DMS 273 (cell line): ENCODE measurements at regions not wholly inside any gene's neighbourhood (a gene's known extent, or its start where the extent isn't known, plus 50 kb on each side); places are given as distances from the start of the nearest gene placed in this dataset.
A peak's percentile ranks its signal among the peaks of the same experiment; 100 is the strongest.

Experiments
- DNase-seq: peaks from one replicate; lab custom pipeline; 2025; ENCODE audit not compliant: unreplicated experiment; lab: John Stamatoyannopoulos, UW

DNA sequence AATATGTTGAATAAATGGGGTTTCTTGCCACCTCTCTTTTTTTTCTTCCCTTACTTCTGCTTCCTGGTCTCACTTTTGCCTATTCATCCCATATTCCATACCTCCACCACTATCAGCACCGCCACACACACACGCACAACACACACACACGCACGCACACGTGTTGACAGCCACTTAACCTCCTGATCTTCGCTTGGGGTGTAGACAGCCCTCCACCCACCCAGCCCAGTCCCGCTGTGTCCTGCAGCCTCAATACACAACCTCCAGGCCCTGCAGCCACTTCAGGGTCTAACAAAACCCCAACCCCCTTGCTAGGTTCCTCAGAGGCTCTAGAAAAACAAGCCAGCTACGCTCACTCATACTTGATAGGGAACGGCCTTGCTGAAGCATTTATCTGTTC, 72.3 kb downstream of the LINC00237 start:
- DNase-seq = no peak

DNA sequence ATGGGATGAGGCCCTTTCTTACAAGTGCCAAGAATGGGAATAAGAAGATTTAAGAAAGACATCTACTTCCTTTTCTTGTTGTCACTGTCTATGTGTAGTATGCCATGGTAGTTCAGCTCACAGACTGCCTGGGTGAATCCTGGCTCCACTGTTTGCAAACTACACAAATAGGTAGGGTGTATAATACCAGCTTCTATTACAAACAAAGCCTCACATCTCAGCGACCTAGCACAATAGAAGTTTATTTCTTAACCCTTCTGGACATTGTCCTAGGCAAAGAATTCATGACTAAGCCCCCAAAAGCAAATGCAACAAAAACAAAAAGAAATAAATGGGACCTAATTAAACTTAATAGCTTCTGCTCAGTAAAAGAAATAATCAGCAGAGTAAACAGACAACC, 74.5 kb downstream of the LINC00237 start:
- DNase-seq = no peak

DNA sequence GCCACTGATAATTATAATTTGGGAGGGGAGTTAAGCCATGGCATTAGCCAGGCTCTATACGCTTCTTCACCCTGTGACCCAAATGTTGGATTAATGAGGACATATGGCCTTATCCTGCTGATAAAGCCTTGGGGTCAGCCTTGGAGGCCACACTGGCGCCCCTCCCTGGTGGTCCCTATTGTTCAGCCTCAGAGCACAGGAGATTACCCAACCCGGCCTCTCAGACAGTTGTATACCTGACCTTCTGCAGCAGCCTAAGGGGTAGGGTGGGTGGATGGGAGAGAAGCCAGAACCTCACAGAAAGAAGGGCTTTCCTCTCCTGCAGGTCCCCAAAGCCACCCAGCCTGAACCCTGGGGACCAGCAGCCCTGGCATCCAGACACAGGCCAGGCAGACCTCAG, 76.8 kb downstream of the LINC00237 start:
- no peak for DNase-seq

DNA sequence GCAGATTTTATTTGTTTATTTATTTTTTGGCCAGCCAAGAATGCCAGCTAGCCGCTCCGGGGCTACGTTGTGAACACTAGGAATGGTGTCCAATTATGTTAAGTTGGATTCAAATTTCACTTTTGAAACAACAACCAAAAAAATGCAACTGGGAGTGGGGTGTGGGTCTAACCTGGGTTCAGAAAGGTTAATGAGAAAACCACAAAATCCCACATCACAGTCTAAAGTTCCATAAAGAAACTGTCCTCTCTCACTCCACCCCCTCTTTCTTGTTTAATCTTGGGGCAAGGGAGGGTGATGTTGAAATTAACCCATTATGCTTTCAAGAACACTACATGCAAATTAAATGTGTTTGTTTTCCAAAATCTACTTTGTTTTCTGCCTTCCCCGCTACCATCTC, 77.2 kb downstream of the LINC00237 start:
- DNase-seq = no peak

DNA sequence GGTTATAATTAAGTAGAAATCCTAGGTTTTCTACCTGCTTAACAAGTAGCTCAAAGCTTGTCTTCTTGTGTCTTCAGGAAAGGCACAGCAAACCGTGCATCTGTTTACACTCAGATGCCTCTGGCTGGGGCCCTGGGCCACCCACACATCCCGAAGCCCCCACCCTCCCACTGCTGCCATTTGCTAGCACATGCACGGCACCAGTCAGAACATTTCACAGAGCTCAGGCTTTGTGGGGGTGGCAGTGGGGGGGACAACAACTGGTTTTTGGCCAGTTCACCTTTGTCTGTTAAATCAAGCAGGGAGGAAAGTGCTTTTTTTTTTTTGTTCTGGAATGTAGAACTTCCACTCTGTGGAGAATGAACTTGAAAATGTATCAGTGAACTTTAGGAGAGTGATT, 77.7 kb downstream of the LINC00237 start:
- DNase-seq = no peak

DNA sequence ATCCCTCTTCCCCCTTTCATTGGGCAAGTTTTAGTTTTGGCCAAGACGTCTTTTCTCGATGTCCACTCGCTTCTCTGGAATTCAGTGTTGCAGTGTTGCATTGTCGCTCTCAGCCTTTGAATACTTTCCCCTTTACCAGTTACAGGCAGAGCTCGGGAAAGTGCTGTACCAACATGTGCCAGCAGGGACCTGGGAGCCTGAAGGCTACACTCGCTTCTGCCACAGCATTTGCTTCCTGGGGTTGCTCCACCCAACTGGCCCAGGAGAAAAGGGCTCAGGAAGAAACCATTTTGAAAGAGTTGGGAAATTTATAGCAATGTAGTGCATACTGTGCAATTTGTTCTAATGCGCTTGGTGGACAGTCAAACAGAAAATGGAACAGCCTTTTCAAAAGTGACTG, 78.6 kb downstream of the LINC00237 start:
- peak; percentile 58 for DNase-seq

DNA sequence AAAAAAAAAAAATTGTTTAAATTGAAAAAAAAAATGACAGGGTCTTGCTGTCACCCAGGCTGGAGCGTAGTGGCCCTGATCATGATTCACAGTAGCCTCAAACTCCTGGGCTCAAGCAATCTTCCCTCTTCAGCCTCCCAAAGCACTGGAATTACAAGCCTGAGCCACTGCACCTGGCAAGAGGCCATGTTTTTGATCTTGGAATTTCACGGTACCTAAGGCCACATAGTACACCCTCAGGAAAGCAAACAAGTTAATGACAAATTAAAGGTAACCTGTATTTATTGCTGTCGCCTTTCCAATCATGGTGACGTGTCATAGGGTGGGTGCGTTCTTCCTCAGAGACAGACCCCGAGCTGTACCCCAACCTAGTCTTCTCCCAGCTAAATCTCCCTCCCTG, 79.2 kb downstream of the LINC00237 start:
- DNase-seq = no peak

DNA sequence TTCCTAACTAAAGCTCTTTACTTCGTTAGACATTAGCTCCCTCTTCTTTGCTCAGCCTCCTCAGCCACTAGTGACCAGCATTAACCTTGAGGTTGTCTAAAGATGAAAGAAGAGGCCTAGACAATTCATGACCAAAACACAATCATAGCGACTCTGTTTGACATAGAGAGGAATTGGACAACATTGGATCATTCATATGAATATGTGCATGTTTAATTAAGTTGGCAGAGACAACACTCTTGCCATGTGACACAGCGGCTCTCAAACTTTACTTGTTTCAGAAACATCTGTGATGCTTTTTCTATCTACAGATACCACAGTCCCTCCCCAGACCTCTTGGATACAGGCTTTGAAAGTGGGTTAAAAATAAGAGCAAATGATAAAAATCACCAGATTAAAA, 81.7 kb downstream of the LINC00237 start:
- peak; percentile 14 for DNase-seq

DNA sequence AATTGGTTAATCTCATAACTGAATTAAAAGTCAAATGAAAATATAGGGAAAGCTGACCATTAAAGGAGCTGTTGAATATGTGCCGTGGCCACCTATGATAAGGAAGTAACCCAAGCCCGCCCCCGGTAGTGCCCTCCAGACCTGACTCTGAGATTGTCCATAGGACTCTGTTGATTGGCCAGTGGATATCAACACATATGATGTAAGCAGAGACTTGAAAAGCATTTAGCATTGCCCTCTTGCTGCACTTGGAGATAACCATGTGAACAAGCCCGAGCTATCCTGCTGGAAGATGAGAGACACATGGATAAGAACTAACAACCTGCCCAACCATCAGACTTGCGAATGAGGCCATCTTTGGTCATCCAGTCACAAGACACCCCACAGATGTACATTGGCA, 83.2 kb downstream of the LINC00237 start:
- DNase-seq = no peak

DNA sequence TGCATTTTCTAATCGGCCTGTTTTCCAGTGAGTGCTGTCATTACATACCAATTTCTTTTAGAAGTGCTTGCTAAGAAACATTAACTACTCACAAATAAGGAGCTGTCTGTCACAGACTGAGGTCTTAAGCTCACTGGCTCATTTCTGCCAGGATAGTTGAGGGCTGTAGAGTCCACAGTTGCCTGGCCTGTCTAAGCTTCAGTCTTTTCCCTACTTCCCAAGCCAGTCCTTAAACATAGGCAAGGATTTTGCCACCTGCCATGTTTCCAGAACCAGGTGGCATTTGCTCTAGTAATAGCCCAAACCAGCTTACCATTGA, 84.7 kb downstream of the LINC00237 start:
- DNase-seq = no peak

DNA sequence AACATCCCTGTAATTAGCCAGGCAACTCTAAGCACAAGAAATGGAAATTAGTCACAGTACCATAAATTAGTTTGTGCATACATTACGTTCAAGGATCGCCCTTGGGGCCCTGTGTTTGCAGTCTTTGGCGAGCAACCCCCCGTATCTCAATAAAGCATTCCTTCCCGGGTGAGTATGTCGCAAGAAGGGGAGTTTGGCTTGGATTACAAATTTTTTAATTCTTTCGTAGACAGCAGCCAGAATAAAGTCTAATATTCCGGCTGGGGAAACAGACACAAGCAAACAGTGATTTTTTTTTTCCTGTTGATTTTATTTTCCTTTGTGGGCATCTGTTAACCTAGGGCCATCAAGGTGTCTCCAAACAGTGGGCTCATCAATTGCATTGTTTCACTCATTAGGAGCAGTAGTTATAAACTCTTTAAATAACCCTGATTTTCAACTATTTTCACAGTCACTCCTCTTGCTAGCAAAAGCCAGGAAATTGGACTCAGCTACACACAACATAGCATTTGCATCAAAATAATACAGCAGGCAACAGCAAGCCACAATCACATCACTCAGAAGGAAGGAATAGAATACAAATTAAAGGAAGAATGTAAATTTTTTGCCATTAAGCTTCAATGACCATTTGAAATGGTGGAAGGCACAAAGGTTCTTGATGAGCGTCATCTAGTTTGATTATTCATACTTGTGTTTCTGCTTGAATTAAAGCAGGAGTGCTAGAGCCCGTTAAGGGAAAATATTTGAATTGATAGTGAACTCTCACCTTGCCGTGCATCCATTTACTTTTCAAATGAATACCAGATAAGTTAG, 85.3 kb downstream of the LINC00237 start:
- no peak for DNase-seq

DNA sequence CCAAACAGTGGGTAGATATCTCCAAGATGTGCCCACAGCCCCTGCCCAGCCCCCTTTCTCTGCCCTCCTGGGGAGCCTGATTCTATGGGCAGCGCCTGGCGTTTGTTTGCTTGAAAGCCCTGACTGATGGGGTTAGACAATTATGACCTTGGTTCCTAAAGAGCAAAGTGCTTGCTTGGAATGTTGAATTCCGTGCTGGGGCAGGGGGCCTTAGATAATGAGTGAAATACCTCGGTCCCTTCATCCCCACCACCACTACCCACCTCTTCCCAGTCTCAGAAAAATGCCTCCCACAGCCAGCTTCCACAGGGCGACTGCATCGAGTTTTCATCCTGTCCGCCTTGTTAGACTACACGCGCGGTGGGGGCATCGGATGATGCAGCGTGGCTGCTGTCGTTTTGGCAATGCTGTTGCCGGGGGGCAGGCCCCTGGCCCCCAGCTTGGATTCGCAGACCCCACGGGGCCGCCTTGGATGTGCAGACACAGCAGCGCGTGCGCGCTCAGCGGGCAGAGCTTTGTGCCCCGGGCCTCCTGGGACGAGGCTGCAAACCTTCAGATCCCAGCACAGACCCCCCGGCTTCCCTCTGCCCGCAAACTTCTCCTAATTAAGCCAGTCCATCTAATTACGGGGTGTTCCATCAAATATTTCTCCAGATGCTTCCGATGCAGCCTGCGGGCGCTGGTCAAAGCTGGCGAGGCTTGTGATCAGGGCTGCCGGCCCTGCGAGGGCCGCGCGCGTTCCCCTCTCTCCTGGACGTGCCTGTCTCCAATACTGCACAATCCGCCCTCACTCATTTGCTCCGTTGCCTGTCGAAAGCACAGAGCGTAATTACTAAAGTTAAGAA, 86.1 kb downstream of the LINC00237 start:
- DNase-seq = no peak

DNA sequence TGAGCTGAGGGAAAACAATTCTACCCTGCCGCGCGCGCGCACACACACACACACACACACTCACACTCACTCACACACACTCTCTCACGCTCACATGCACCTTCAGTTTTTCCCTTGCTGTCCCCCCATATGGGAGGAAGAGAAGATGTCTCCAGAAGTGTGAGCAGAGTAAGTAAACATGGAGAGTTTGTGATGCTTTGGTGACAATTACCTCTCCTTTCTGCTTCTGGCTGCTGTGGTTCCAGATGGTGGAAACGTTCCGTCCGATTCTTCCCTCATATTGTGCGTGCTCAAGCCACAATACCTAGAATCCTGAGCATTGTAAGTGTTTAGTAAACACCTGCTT, 86.7 kb downstream of the LINC00237 start:
- no peak for DNase-seq

DNA sequence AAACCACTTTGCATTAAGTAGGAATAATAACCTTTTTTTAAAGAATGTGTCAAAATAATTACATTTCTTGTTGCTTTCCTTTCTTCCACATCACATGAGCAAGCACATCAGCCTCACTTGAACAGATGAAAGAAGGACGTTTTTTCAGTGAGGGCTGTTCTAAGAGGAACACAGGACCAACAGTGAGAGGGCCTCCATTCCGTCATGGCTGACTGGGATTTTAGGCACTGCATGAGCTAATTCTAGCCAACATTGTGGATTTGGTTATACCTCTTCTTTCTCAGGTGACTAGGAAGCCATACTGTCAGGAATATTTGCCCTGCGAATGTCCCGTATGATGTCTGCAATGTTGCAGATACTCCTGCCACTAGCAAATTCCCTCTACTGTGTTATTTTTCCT, 87.6 kb downstream of the LINC00237 start:
- no peak for DNase-seq

DNA sequence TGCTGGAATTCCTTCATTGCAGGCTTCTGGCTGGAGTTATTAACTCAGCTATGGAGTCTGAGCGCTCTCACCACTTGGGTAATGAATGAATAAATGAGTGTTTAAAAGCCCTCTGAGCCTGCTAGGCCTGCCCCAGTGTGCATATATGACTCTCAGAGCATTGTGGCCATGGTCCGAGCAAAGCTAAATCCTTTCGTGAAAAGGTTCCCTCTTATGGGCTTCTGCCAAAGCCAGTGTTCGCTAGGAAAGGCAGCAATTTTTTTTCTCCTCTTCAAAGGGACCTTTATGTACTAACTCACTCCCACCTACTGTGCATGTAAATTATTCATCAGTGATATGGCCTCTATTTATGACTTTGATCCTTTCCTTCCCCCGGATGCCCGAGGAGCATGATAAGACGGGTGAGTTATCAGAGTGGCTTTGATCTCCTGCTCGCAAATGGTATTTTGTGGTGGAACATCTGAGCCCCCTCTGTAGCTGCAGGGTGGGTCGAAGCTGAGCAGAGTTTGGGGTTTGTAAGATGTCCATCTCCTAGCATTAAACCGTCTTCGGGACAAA, 88.6 kb downstream of the LINC00237 start:
- no peak for DNase-seq

DNA sequence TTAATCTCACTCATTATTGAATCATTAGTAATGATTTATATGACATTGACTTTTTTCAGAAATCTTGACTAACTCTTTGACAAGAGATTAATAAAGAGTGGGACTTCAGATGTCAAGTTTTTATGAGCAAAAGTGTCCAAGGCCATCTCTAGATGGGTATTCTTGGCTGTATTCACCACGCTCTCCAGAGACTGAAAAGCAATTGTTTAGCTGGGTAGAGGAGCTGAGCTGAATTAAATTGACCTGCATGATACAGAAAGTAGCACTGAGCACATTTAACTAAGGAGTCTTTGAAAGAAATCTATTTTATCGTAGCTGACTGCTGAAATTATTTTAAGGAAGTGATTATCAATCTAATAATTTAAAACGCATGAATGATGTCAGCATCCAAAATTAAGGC, 89.4 kb downstream of the LINC00237 start:
- no peak for DNase-seq

DNA sequence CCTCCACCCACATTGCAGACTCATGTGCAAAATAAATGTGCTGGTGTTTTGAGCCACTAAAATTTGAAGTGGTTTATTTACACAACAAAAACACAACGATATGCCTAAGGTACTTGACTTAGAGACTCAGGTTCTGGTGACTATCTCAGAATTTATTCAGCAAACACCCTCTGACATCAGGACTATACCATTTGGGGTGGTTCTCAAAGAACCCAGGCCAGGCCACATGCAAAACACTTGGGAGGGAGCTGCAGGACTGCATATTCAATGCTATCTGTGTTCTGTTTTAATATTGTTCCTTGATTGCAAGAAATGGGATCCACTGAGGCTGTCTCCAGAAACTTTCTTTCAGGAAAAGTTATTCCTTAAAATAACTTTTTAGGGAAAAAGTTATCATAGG, 91.6 kb downstream of the LINC00237 start:
- DNase-seq = no peak

DNA sequence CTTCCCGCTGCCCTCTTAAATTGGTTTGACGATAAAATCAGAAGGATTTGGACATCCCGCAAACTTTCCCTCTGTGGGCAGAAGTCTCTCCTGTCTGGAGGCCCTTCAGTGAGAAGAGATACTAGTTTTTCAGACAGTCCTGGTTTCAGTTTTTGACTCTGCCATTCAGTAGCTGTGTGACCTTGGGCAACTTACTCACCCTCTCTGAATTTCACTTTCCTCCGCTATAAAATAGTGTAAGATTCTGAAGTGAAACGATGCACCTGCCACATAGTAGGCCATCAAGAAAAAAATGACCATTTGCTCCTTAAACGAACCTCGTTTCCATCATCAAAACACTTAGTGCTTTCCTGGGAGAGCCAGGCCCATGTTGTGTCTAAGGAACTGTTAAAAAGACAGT, 97.2 kb downstream of the LINC00237 start:
- DNase-seq = no peak

DNA sequence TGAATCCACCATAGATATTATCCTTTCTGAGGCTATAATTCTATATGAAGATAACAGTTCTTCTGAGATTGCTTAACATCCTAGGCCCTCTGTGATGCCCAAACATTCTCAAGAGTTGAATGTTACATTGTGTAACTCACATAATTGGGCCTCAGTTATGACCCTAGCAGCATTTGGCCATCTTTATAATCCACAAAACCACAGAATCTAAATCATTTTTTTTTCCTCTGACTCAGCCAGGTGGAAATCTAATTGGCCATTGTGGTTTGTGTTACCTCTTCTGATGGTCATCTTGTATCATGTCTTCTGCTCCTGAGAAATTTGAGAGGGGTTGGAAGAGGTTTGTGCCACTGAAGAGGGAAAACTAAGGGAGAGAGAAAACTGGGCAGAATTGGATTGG, 99.5 kb downstream of the LINC00237 start:
- DNase-seq = no peak

DNA sequence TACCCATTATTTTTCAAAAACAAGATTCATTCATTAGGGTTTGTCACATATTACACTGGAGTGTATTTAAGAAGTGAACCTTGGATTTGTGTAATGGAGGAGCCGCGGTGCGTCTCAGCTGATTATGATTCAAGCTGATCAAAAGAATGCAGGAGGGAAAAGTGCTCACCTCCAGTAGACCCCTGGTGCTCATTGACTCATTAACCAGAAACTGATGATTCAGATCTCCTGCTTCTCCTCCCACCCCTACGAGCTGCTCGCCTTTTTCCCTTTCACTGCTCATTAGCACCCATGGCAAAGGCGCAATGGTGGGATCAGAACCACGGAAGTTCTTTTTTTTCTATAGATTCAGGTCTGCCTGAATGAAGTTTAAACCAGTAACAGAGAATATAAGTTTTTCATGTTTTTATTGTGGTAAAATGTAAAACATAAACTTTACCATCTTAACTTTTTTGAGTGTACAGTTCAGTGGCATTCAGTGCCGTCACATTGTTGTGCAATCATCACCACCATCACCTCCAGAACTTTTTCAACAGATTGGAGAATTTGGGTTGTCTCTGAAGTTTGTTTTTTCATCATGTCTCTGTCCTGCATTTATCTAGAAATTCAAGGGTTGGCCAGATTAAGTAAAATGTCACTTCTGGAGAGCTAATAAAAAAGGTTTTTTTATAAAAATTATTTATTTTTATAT, 101.6 kb downstream of the LINC00237 start:
- DNase-seq = no peak

DNA sequence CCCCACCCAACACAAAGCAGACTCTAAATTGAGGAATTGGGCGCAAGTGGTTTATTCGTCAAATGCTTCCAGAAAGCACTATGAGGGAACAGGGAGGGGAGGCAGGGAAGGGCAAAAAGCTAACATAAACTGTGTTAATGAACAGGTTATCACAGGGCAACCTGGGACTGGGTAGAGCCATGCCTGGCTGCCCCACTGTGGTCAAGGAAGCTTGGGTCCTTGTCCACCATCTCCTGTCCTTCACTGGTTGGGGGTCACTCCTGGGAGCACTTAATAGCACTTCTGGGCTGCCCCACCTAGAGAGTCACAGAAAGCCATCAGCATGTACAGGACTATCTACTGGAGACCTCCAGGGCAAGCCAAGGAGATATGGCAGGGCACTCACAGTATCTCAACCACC, 102.3 kb downstream of the LINC00237 start:
- DNase-seq = no peak

DNA sequence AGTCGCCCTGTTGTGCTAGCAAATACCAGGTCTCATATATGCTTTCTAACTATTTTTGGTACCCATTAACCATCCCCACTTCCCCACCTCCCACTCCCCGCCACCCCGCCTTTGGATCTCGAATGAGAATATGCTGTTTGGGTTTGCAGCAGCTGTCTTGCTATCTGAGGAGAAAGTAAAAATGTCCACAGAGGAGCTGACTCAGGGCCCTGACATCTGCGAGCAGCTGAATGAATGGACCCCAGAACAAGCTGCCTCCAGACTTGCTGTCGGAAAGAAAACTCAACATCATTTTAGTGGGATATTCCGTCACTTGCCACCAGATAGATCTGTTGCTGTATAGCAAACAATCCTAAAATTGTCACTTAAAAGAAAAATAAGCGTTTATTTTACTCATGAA, 103.7 kb downstream of the LINC00237 start:
- no peak for DNase-seq
